SK-N-SH (cell line): ENCODE measurements at regions not wholly inside any gene's neighbourhood (a gene's known extent, or its start where the extent isn't known, plus 50 kb on each side); places are given as distances from the start of the nearest gene placed in this dataset.

Experiments used
- CTCF ChIA-PET: fragments of 300-600, 350-600 bp; formaldehyde crosslinking; extraction: SDS; loops from one replicate; lab custom pipeline; 2021; lab: Yijun Ruan, JAX
- POLR2A ChIA-PET: fragments of 350-600 bp; sonication (Branson Sonifier 250); formaldehyde crosslinking; extraction: SDS; loops from one replicate; lab custom pipeline; 2020; ENCODE audit warnings: antibody characterized with exemption, inconsistent platforms; lab: Yijun Ruan, JAX
- DNase-seq: peaks from one replicate; pipeline ENCODE4 v3.0.0; 2012
- H2AFZ ChIP-seq: fragments of 200-600 bp; sonication (generic); 2 replicates; pipeline ENCODE4 v1.8.1; 2016; ENCODE audit warnings: antibody characterized with exemption, mild to moderate bottlenecking, low read depth
- H3F3A ChIP-seq: fragments of 200-600 bp; sonication (generic); replicated peaks from 2 replicates; pipeline ENCODE3; 2016; ENCODE audit warnings: antibody characterized with exemption, mild to moderate bottlenecking; ENCODE audit not compliant: insufficient read depth
- H3K27ac ChIP-seq, 2 experiments: fragments of 200-500 bp in 1 of 2; fragments of 200-600 bp in 1 of 2; sonication (Bioruptor generic) in 1 of 2; sonication (generic), shearing (Covaris generic) in 1 of 2; 2 replicates each; pipeline versions ENCODE4 v1.5.1 to v1.6.1; 2014 to 2016; ENCODE audit warnings: low read depth in 2 of 2, inconsistent platforms in 1 of 2, low read length in 1 of 2, mild to moderate bottlenecking in 1 of 2, mixed read lengths in 1 of 2
- H3K27me3 ChIP-seq: fragments of 200-600 bp; sonication (generic), shearing (Covaris generic); 2 replicates; pipeline ENCODE4 v1.6.1; 2016; ENCODE audit warnings: mixed run types; ENCODE audit not compliant: insufficient read depth
- H3K36me3 ChIP-seq, 2 experiments: fragments of 200-500 bp in 1 of 2; fragments of 200-600 bp in 1 of 2; sonication (Bioruptor generic) in 1 of 2; sonication (generic) in 1 of 2; replicated peaks in 1 of 2; 2 replicates each; pipeline versions ENCODE3 to v1.5.1; 2014 to 2016; ENCODE audit warnings: low read length in 1 of 2, mild to moderate bottlenecking in 1 of 2; ENCODE audit not compliant: insufficient read depth in 2 of 2, control insufficient read depth in 1 of 2
- H3K4me1 ChIP-seq, 2 experiments: fragments of 200-500 bp in 1 of 2; fragments of 200-600 bp in 1 of 2; sonication (Bioruptor generic) in 1 of 2; sonication (generic), shearing (Covaris generic) in 1 of 2; 2 replicates each; pipeline versions ENCODE4 v1.5.1 to v1.6.1; 2014 to 2016; ENCODE audit warnings: low read depth in 1 of 2, low read length in 1 of 2, mixed run types in 1 of 2; ENCODE audit not compliant: insufficient read depth in 2 of 2, control insufficient read depth in 1 of 2
- H3K4me2 ChIP-seq: fragments of 200-600 bp; sonication (generic), shearing (Covaris generic); 2 replicates; pipeline ENCODE4 v1.6.1; 2017; ENCODE audit warnings: mixed run types
- H3K4me3 ChIP-seq, 2 experiments: fragments of 200-500 bp in 1 of 2; fragments of 200-600 bp in 1 of 2; sonication (Bioruptor generic) in 1 of 2; sonication (generic), shearing (Covaris generic) in 1 of 2; 2 replicates each; pipeline versions ENCODE4 v1.5.1 to v1.8.1; 2014 to 2016; ENCODE audit warnings: low read depth in 2 of 2, inconsistent platforms in 1 of 2, low read length in 1 of 2, mild to moderate bottlenecking in 1 of 2, mixed read lengths in 1 of 2, moderate library complexity in 1 of 2
- H3K79me2 ChIP-seq: fragments of 200-600 bp; sonication (generic); 2 replicates; pipeline ENCODE4 v1.8.1; 2017; ENCODE audit warnings: mild to moderate bottlenecking; ENCODE audit not compliant: insufficient read depth
- H3K9ac ChIP-seq: fragments of 200-600 bp; sonication (generic); 2 replicates; pipeline ENCODE4 v1.6.1; 2017; ENCODE audit warnings: mixed run types
- H3K9me2 ChIP-seq: fragments of 200-600 bp; sonication (generic); 2 replicates; pipeline ENCODE4 v1.6.1; 2017; ENCODE audit warnings: mixed run types
- H3K9me3 ChIP-seq: fragments of 200-600 bp; sonication (generic); 2 replicates; pipeline ENCODE4 v1.6.1; 2017; ENCODE audit warnings: mixed run types, mild to moderate bottlenecking, moderate library complexity
- H4K20me1 ChIP-seq: fragments of 200-600 bp; sonication (generic); 2 replicates; pipeline ENCODE4 v1.6.1; 2017; ENCODE audit warnings: mild to moderate bottlenecking, mixed run types; ENCODE audit not compliant: insufficient read depth
- FOSL2 ChIP-seq: IDR thresholded peaks from 2 replicates; pipeline ENCODE4 v1.4.0; 2012; ENCODE audit warnings: low read depth, mild to moderate bottlenecking, moderate library complexity, borderline replicate concordance
- FOXJ3 ChIP-seq: sonication (generic); formaldehyde crosslinking; IDR thresholded peaks from 2 replicates; pipeline ENCODE4 v1.5.1; 2020; ENCODE audit warnings: mild to moderate bottlenecking, missing genetic modification reagents
- FOXM1 ChIP-seq: IDR thresholded peaks from 2 replicates; pipeline ENCODE4 v1.4.0; 2012; ENCODE audit warnings: low read depth, mild to moderate bottlenecking
- GABPA ChIP-seq: IDR thresholded peaks from 2 replicates; pipeline ENCODE4 v1.4.0; 2012; ENCODE audit warnings: low read depth, mild to moderate bottlenecking
- JUND ChIP-seq: IDR thresholded peaks from 2 replicates; pipeline ENCODE4 v1.4.0; 2012
- MEF2A ChIP-seq: IDR thresholded peaks from 2 replicates; pipeline ENCODE4 v1.4.0; 2012; ENCODE audit warnings: low read depth, borderline replicate concordance
- MXI1 ChIP-seq: IDR thresholded peaks from 2 replicates; pipeline ENCODE4 v1.6.1; 2012; ENCODE audit warnings: mild to moderate bottlenecking, low read depth, low read length, improper control_type of control experiment
- POLR2AphosphoS5 ChIP-seq: IDR thresholded peaks from 2 replicates; pipeline ENCODE4 v1.6.1; 2012; ENCODE audit warnings: low read depth, low read length
- RFX5 ChIP-seq: IDR thresholded peaks from 2 replicates; pipeline ENCODE4 v1.6.1; 2012; ENCODE audit warnings: mild to moderate bottlenecking, improper control_type of control experiment, low read length
- RXRA ChIP-seq: IDR thresholded peaks from 2 replicates; pipeline ENCODE4 v1.4.0; 2012; ENCODE audit warnings: low read depth, mild to moderate bottlenecking, borderline replicate concordance
- TAF1 ChIP-seq: IDR thresholded peaks from 2 replicates; pipeline ENCODE4 v1.6.1; 2012; ENCODE audit warnings: low read depth, mild to moderate bottlenecking, low read length, moderate library complexity, borderline replicate concordance
- TCF12 ChIP-seq: IDR thresholded peaks from 2 replicates; pipeline ENCODE4 v1.4.0; 2012
- WGBS: methylation state at CpG from one replicate; pipeline ENCODE4 v1.1.6; 2017; ENCODE audit warnings: low lambda C conversion rate; 5-methylcytosine and 5-hydroxymethylcytosine counted together
- TF ChIP-seq, protein P1 (sequence below): fragments of 150-350 bp; IDR thresholded peaks from 2 replicates; pipeline ENCODE4 v1.6.1; 2017; ENCODE audit warnings: antibody characterized with exemption, low read length, low read depth, borderline replicate concordance
- TF ChIP-seq, protein P2 (sequence below): IDR thresholded peaks from 2 replicates; pipeline ENCODE4 v1.4.0; 2012; ENCODE audit warnings: low read depth
- TF ChIP-seq, protein P3 (sequence below): fragments of 200-600 bp; sonication (generic); IDR thresholded peaks from 2 replicates; pipeline ENCODE4 v1.6.1; 2017; ENCODE audit warnings: antibody characterized with exemption, mild to moderate bottlenecking, moderate library complexity
- TF ChIP-seq, protein P4 (sequence below): IDR thresholded peaks from 2 replicates; pipeline ENCODE4; 2012
- TF ChIP-seq, protein P5 (sequence below): IDR thresholded peaks from 2 replicates; pipeline ENCODE4 v1.6.1; 2012; ENCODE audit warnings: mild to moderate bottlenecking, low read depth, low read length, moderate library complexity

DNA sequence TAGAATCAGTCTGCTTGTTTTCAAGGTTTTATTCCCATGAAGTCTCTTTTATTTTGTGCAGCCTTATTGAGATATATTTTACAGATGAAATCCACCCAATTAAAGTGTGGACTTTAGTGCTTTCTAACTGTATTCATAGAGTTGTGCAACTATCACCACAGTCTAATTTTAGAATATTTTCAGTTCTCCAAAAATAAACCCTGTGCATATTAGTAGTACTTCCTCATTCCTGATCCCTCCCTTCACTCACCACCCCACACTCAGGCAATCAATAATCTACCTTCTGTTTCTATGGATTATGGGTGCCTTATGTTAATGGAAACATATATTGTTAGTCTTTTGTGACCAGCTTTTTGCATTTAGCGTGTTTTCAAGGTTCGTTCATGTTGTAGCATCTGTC is 185.7 kb upstream of the TMEM72 start:
- 2% methylated on average over 2 of the region's 2 CpGs for WGBS
- peaks cover 26% of the 10 kb centered on the region for H3F3A ChIP-seq
- ChIA-PET CTCF (no interaction called here), POLR2A (no interaction called here)
- H3K36me3 ChIP-seq, result no peaks in the 10 kb centered on the region
- H3K9me3 ChIP-seq, result peaks cover 3% of the 10 kb centered on the region; the same call in 1 of the 2 replicates
- peaks cover 4% of the 10 kb centered on the region; the same call in 1 of the 2 replicates for H3K9me2 ChIP-seq
- no peaks in the 10 kb centered on the region for H4K20me1 ChIP-seq
- 0 out of 2 replicates have a peak overlapping the region, but pooled peaks have one; percentile 4 for H2AFZ ChIP-seq
- 0 out of 4 replicates have a peak, but pooled peaks cover 0 to 6% of the 10 kb centered on the region in 2 experiments for H3K4me1 ChIP-seq
- no peak overlapping the region for H3K9ac ChIP-seq
- no peaks in the 10 kb centered on the region for H3K79me2 ChIP-seq
- peak overlapping the region in 1 of 2 experiments; percentile 84; a peak in 2 of 4 replicates for H3K27ac ChIP-seq
- no peak for DNase-seq
- H3K4me2 ChIP-seq, result peak overlapping the region; percentile 39; the same call in 1 of the 2 replicates
- no peak overlapping the region for H3K4me3 ChIP-seq
- TF ChIP-seq TCF12 (no peak), FOSL2 (no peak), MXI1 (no peak), JUND (no peak), GABPA (no peak), TAF1 (no peak), RFX5 (no peak), RXRA (no peak), POLR2AphosphoS5 (no peak), FOXM1 (no peak), FOXJ3 (no peak), MEF2A (no peak)
- TF ChIP-seq, protein P1, sequence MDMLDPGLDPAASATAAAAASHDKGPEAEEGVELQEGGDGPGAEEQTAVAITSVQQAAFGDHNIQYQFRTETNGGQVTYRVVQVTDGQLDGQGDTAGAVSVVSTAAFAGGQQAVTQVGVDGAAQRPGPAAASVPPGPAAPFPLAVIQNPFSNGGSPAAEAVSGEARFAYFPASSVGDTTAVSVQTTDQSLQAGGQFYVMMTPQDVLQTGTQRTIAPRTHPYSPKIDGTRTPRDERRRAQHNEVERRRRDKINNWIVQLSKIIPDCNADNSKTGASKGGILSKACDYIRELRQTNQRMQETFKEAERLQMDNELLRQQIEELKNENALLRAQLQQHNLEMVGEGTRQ, result no peak
- TF ChIP-seq, protein P2, sequence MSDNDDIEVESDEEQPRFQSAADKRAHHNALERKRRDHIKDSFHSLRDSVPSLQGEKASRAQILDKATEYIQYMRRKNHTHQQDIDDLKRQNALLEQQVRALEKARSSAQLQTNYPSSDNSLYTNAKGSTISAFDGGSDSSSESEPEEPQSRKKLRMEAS, result no peak
- TF ChIP-seq, protein P3, sequence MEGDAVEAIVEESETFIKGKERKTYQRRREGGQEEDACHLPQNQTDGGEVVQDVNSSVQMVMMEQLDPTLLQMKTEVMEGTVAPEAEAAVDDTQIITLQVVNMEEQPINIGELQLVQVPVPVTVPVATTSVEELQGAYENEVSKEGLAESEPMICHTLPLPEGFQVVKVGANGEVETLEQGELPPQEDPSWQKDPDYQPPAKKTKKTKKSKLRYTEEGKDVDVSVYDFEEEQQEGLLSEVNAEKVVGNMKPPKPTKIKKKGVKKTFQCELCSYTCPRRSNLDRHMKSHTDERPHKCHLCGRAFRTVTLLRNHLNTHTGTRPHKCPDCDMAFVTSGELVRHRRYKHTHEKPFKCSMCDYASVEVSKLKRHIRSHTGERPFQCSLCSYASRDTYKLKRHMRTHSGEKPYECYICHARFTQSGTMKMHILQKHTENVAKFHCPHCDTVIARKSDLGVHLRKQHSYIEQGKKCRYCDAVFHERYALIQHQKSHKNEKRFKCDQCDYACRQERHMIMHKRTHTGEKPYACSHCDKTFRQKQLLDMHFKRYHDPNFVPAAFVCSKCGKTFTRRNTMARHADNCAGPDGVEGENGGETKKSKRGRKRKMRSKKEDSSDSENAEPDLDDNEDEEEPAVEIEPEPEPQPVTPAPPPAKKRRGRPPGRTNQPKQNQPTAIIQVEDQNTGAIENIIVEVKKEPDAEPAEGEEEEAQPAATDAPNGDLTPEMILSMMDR, result no peak
- TF ChIP-seq, protein P4, sequence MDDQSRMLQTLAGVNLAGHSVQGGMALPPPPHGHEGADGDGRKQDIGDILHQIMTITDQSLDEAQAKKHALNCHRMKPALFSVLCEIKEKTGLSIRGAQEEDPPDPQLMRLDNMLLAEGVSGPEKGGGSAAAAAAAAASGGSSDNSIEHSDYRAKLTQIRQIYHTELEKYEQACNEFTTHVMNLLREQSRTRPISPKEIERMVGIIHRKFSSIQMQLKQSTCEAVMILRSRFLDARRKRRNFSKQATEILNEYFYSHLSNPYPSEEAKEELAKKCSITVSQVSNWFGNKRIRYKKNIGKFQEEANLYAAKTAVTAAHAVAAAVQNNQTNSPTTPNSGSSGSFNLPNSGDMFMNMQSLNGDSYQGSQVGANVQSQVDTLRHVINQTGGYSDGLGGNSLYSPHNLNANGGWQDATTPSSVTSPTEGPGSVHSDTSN, result no peak
- TF ChIP-seq, protein P5, sequence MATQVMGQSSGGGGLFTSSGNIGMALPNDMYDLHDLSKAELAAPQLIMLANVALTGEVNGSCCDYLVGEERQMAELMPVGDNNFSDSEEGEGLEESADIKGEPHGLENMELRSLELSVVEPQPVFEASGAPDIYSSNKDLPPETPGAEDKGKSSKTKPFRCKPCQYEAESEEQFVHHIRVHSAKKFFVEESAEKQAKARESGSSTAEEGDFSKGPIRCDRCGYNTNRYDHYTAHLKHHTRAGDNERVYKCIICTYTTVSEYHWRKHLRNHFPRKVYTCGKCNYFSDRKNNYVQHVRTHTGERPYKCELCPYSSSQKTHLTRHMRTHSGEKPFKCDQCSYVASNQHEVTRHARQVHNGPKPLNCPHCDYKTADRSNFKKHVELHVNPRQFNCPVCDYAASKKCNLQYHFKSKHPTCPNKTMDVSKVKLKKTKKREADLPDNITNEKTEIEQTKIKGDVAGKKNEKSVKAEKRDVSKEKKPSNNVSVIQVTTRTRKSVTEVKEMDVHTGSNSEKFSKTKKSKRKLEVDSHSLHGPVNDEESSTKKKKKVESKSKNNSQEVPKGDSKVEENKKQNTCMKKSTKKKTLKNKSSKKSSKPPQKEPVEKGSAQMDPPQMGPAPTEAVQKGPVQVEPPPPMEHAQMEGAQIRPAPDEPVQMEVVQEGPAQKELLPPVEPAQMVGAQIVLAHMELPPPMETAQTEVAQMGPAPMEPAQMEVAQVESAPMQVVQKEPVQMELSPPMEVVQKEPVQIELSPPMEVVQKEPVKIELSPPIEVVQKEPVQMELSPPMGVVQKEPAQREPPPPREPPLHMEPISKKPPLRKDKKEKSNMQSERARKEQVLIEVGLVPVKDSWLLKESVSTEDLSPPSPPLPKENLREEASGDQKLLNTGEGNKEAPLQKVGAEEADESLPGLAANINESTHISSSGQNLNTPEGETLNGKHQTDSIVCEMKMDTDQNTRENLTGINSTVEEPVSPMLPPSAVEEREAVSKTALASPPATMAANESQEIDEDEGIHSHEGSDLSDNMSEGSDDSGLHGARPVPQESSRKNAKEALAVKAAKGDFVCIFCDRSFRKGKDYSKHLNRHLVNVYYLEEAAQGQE, result no peak
- H3K27me3 ChIP-seq, result no peaks in the 10 kb centered on the region
